NOMO-1 treated with dmso at 0.1 percent for 144 hours (cell line): ENCODE measurements at regions not wholly inside any gene's neighbourhood (a gene's known extent, or its start where the extent isn't known, plus 50 kb on each side); places are given as distances from the start of the nearest gene placed in this dataset.

Experiments used
- DNase-seq: peaks from one replicate; lab custom pipeline; 2025; ENCODE audit not compliant: unreplicated experiment; lab: John Stamatoyannopoulos, UW

DNA sequence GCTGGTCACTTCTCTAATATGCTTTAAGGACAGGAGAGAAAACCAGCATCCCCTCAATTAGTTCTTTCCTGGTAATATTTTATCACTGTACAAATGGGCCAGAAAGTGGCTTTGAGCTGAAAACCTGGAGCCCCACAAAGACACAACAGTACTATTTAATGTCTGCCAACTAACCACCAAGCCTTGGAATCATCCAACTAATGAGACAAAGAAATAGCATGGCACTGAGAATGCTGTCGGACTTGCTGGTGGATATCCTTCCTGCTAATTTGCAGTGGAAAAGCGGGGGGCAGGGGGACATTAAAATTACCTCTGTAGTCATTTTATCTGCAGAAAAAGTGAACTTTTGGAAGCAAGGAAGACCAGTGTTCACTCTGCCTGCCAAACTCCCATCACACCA, 288.5 kb downstream of the KBTBD8 start:
- no peak for DNase-seq

DNA sequence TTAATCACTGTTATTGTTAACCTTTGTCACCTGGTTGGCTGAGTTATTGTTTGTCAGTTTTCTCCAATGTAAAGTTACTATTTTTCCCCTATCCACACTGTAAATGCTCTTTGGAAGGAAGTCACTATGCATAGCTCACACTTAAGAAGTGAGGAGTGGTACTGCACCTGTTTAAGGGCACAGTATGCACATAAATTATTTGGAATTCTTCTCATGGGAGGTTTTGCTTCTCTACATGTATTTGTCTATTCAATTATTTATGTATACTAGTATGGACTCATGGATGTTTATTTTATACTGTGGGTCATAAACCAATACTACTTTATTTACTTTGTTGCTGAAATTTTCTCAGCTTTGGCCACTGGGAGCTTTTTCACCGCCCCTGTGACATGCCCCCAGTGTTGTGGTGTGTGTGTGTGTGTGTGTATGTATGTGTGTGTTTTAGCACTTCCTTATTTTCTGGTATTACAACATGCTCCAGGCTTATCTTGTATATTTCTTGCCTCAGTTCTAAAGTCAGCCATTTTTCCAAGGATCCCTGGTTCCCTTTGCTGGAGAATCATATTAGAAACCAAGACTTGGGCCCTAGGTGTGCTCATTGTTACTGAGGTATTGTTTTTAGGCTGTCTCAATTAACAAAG, 290.5 kb downstream of the KBTBD8 start:
- peak; percentile 15 for DNase-seq

DNA sequence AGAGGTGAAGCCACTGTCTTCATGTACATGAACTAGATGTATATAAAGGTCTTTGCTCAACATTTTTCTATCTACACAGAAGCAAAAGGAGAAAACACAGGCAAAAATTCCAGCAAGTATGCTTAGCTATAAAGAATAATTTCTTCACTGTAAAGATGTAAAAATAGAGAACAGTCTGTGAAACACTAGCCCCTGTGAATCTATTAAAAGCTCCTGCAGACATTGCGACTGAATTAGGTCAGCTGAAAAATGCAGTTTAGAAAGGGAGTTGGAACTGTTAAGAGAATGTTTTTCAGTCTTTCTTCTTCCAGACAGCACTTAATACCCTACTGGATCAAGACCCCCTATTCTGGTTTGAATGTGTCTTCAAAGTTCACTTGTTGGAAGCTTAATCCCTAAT, 291.5 kb downstream of the KBTBD8 start:
- DNase-seq, result no peak

DNA sequence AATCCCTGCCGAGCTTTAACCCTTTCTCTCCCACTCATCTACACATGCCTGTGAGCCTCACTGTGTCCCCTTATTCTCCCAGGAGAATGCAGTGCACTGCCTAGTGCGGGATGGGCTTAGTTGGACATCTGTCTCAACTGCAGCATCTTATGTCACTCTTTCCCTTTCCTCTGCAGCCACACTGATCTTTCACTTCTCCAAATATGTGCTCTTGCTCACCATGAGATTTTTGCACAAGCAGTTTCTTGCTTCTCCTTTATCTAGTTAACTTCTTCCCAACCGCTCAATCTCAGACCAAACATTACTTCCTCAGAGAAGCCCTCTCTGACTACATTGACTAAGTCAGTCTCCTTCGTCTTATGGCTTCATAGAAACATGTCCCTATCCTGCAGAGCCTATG, 292.3 kb downstream of the KBTBD8 start:
- DNase-seq, result peak; percentile 92

DNA sequence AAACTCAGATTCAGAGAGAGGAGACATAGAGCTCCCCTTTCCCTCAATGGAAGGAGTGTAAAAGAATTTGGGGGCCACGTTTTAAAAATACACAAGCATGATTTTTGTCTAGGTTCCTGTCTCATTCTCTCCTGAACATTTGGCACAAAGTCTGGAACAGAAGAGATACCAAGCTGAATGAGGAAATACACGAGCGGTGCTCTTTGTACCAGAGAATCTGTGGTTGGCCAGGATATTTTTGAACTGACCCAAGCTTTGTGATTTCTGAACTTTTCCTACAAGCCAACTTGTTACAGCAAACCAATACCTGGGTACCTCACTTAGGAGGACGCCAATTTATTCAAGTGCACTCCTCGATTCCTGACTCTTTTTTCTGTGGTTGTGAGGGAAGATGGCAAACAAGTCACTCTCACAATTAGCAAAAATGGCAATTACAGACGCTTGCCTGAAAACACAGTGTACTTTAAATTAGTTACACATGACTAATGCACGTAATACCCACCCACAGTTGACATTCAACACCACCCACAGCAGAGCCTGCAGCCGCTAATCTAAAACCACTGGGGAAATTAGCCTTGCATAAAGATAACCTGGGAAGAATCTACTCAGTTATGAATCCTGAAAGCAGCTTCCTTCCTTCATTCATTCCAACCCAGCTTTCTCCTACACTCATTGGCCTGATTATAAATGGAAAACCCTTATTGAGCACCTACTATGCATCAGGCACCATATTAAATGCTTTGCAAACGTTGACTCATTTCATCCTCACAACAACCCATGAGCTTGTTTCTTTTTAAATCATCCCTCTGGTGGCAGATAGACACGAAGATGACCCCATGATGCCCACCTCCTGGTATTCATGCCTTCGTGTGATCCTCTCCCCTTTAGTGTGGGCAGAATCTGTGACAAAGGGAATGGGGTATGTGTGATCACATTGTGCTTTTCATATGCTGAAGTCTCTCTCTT, 293.5 kb downstream of the KBTBD8 start:
- no peak for DNase-seq

DNA sequence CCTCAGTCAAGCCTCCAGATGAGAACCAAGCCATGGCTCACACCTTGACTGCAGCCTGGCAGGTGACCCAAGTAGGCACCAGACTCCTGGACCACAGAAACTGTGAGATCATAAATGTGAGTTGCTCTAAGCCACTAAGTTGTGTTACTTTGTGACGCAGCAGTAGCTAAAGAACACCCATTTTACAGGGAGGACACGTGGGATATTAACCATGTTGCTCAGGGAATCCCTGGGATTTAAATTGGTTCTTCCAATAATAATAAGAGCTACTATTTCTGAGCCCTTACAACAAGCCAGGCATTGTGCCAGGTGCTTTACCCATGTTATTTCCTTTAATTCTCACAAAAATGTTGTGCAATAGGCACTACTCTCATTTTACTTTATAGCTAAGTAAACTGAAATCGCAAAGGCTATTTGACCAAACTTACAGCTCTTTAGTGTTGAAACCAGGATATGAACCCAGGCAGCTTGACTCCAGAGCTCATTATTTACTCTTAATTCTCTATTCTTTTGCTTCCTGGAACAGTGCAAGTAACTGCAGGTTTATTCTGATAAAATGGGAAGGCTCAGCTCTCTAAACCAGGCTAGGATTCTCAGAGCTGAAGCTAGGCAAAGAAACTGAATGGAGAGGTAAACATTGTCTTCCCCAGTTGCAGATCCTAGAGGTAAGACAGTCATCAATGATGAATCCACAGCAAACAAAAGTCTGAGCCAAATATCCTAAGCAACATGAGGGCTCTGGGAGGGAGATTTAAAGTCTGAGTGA, 294.4 kb downstream of the KBTBD8 start:
- no peak for DNase-seq

DNA sequence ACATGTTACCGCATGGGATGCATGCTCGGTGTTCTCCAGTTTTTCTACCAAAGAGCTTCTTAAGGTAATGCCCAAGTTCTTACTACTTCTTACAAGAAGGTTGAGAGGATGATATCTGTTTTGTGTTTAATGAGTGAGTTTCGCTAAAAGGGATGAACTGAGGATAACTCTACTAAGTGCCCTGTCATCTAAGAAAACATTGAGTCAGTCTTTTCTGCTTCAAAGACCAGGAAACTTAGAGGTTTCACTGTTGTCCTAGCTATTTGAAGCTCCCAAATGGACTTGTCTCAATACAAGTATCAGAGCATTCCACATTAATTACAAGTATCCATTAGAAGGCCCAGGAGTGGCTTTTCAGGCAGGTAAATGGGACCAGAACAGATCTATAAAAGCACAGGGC, 296.2 kb downstream of the KBTBD8 start:
- no peak for DNase-seq

DNA sequence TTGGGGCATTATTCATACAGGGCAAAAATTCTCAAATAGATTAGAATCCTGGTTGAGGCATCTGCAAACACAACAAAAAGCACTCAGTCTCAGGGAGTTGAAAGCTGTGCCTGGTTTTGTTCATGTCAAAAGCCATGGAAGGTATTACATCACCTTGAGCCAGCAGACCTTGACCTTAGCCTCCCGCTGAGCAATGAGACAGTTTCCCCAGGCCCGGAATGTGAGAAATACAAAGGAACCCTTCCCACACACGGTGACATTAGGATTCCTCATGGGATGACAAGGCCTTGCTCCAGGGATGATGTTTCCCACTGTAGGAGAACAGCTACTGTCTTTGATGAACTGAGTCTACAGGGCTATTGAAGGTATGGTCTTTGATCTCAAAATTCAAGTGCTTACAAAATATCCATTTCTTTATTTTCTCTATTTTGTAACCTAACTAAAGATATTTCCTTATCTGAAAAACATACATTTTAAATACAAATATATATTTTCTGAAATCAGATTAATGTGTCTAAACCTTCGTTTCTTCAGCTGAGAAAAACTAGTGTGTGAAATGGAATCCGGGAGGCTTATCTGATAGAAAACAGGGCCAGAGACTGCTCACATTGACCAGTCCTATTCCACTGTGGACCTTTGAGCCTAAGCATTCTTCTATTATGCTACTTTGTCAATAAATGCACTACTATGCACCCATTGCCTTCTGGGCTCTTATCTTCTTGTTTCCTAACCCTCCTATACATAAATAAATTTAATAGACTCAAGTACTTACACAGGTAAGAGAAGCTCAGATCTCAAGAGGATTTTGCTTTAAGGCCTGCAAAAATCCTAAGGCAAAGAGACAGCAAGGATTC, 298.2 kb downstream of the KBTBD8 start:
- no peak for DNase-seq

DNA sequence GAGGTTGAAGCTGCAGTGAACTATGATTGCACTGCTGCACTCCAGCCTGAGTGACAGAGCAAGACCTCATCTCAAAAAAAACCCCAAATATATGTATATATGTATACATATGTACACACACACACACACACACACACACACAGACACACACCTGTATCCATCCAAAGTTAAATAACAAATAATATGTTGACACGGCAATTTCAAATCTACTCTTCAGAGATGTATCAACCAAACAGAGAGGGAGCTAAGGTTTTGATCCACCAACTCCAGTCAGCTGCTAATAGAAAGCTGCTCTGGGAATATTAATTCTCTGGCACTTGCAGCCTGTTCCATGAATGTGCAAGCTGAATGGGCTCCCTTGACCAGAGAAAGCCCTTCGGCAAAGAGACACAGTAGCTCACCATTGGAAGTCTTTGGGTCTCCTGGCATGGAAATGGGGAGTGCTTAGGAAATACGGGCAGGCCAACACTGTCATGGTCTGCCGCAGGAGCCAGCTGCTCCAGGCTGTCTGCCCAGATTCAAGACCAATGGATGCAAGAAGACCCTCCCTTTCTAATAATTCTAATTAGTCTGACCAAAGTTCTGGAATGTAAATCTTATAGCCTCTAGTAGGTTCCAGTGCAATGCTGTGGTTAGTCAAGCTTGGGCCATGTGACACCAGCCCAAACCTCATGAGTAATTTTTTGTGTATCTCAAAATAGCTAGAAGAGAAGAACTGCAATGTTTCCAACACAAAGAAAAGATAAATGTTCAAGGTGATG, 299.8 kb downstream of the KBTBD8 start:
- DNase-seq, result no peak

DNA sequence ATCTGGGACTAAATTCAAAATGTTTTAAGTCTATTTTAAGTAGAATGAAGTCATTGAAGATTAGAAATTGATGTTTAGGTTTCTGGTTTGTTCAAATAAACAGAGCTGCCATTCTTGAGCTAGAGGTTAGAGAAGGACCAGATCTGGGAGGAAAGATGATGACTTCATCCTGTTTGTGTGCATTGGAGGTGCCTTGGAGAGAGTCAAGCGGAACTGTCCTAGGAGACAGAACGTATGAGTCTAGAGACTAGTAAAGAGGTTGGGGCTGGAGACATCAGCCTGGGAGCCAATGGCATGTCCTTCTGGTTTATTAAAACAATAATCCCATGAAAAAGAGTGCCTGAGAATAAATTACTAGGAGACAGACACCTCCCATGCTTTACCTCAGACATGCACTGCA, 303.4 kb downstream of the KBTBD8 start:
- DNase-seq, result no peak

DNA sequence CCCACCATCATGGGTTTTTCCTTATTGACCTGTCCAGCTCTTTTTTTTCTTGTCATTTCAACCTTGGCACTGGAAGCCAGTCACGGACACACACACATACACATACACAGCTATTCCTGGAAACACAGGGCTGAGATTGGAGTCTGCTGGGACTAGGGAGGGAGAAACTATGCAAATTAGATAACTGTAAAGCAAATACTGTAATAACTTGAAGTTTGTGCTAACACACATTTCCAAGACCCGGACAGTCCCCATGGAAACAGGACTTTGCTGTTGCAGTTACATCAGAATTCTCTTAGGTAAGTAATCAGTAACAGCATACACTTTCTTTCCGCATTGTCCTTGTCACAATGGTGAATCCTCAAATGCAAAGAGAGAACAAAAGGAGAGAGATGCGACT, 304.4 kb downstream of the KBTBD8 start:
- no peak for DNase-seq

DNA sequence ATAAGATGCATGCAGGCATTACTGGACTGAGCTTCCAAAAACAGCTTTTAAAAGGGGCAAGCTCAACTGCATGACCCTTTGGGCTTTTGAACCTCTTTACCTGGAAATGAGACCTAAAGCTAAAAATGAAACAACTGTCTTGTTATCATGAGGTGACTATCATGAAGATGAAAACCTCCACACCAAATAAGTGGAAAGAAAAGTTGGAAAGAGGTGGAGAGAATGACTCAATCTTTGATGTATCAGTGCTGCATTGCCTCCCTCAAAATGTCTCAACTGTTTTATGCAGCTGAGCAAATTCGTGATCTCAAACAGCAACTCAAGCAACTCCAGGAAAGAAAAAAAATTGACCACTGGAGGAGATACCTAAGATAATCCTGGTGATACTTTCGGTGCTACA, 307.1 kb downstream of the KBTBD8 start:
- DNase-seq, result no peak

DNA sequence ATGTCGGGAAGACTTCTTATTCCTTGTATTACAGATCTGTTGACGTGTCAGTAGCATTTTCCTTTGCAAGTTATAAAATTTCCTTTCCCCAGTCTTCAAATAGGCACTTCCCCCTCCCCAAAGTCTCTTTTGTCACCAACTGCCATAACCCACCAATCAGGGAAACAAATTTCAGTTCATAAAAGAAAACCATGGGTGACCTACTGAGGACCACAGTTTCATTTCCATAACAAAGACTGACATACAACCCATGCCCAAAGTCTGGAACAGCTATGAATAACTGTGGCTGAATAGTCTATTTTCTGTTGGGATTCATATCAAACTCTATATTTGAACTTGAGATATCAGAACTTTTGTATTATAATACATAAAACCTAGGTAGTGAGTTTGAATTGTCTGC, 307.8 kb downstream of the KBTBD8 start:
- no peak for DNase-seq

DNA sequence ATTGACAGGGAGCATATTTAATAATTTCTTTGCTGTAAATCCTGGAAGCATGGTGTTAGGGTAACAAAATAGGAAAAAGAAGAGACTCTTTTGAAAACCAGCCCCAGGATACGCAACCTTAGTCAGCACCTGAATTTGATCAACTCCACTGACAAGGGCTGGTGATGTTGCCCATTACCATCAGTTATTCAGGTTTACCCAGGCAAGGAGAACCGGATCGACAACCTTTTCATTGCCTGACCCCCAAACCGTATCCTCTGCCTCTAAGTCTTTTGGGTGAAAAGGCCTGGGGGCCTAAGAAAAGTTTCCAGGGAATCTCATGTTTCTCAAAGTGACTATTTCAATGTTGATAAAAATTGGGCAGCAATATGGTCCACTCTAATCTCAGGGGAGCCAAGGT, 313.3 kb downstream of the KBTBD8 start:
- no peak for DNase-seq

DNA sequence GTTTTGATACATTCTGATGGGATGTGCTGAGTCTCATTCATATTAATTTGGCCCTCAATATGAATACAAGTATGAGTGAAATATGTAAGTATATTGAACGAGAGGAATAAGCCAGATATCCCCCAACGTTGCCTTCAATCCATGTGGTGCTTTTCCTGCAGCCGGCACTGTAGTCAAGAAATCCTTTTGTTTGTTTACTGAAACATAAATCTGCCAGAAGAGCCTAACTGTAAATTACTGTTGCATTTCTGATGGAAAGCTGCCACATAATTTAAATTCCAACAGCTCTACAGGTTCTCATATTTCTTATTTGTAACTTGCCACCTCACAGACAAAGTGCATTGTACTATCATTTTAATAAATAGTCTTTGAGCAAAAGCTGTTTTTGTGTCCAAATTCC, 314.0 kb downstream of the KBTBD8 start:
- DNase-seq, result no peak

DNA sequence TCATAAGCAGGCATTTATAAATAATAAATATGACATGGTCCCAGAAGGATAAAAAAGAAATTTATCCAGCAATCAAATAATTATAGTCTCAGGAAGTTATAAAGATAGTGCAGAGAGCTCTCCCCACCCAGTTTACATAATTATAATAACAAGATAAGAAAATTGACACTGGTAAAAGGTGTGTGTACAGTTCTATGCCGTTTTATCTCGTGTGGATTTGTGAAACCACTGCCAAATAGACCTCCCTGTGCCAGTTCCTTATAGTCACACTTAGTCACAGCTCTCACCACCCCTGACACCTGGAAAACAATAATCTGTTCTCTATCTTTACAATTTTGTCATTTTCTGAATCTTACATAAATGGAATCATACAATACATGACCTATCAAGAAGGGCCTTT, 320.1 kb downstream of the KBTBD8 start:
- DNase-seq, result no peak

DNA sequence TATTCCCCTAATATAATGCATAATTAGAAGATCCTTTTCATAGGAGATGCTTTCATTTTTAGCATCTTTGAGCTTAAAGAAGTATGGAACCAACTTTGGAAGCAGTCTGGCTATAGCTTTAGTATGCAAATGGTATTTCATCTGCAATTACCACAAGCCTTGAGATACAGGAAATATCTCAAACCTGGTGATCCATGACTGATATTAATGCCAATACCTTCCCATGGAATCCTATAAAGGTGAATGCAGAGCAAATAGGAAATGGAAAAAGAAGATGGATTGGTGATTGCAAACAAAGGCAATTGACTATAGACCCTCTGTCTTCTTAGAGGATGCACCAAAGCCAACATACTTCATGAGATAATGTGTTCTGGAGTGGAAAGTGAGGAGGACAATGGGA, 326.4 kb downstream of the KBTBD8 start:
- DNase-seq, result no peak
